CD1c-positive myeloid dendritic cell (primary cell): ENCODE measurements at regions not wholly inside any gene's neighbourhood (a gene's known extent, or its start where the extent isn't known, plus 50 kb on each side); places are given as distances from the start of the nearest gene placed in this dataset.
"Not testable (repeated sequence)": the region's sequence is repeated elsewhere in the genome, so short reads cannot be mapped to it uniquely, and the experiment has no call there.

Experiments used
- DNase-seq: peaks from one replicate; pipeline ENCODE4 v3.0.0-alpha.2; 2016; ENCODE audit errors: extremely low spot score

- DNase-seq: no peak
Observed at GRCh38 chr10:57169597-57169996, 808.5 kb upstream of the ZWINT start.

- DNase-seq: no peak
Observed at GRCh38 chr10:57168611-57169240, 807.7 kb upstream of the ZWINT start.

GRCh38 chr10:57165671-57166070, 804.6 kb upstream of the ZWINT start:
- no peak for DNase-seq

- no peak for DNase-seq
Observed at GRCh38 chr10:57162231-57162630, 801.2 kb upstream of the ZWINT start.

- no peak for DNase-seq
Observed at GRCh38 chr10:57161157-57161556, 800.1 kb upstream of the ZWINT start.

GRCh38 chr10:57145548-57145947, 784.5 kb upstream of the ZWINT start:
- no peak for DNase-seq

- DNase-seq: no peak
Observed at GRCh38 chr10:57142925-57143576, 782.0 kb upstream of the ZWINT start.

- no peak for DNase-seq
Observed at GRCh38 chr10:57141708-57142107, 780.6 kb upstream of the ZWINT start.

- no peak for DNase-seq
Observed at GRCh38 chr10:57119684-57120083, 758.6 kb upstream of the ZWINT start.

- no peak for DNase-seq
Observed at GRCh38 chr10:57113545-57113944, 752.5 kb upstream of the ZWINT start.

- no peak for DNase-seq
Observed at GRCh38 chr10:57102236-57102635, 741.2 kb upstream of the ZWINT start.

- DNase-seq: no peak
Observed at GRCh38 chr10:57098146-57098545, 737.1 kb upstream of the ZWINT start.

GRCh38 chr10:57096044-57096443, 735.0 kb upstream of the ZWINT start:
- DNase-seq: no peak

GRCh38 chr10:57094965-57095364, 733.9 kb upstream of the ZWINT start:
- DNase-seq: no peak

GRCh38 chr10:57094083-57094482, 733.0 kb upstream of the ZWINT start:
- DNase-seq: no peak

GRCh38 chr10:57053530-57053929, 692.5 kb upstream of the ZWINT start:
- DNase-seq: no peak

- no peak for DNase-seq
Observed at GRCh38 chr10:57049096-57049495, 688.0 kb upstream of the ZWINT start.

GRCh38 chr10:57038531-57038930, 677.5 kb upstream of the ZWINT start:
- no peak for DNase-seq

GRCh38 chr10:57035310-57035709, 674.3 kb upstream of the ZWINT start:
- no peak for DNase-seq

- DNase-seq: not testable (repeated sequence)
Observed at GRCh38 chr10:57032301-57032700, 671.2 kb upstream of the ZWINT start.

- DNase-seq: no peak
Observed at GRCh38 chr10:57031346-57031745, 670.3 kb upstream of the ZWINT start.

GRCh38 chr10:57026307-57026706, 665.2 kb upstream of the ZWINT start:
- DNase-seq: no peak

GRCh38 chr10:57023626-57024025, 662.6 kb upstream of the ZWINT start:
- no peak for DNase-seq

- no peak for DNase-seq
Observed at GRCh38 chr10:57018452-57018851, 657.4 kb upstream of the ZWINT start.
